H1 (cell line): ENCODE measurements at regions not wholly inside any gene's neighbourhood (a gene's known extent, or its start where the extent isn't known, plus 50 kb on each side); places are given as distances from the start of the nearest gene placed in this dataset.
A peak's percentile ranks its signal among the peaks of the same experiment; 100 is the strongest.

Source experiments
- CTCF ChIA-PET: fragments of 300-600 bp; sonication (Branson Sonifier 250); formaldehyde crosslinking; loops from one replicate; lab custom pipeline; 2021; ENCODE audit not compliant: partially characterized antibody; lab: Charles Lee
- POLR2A ChIA-PET: fragments of 300-600 bp; sonication (Branson Sonifier 250); formaldehyde crosslinking; loops from one replicate; lab custom pipeline; 2021; ENCODE audit warnings: inconsistent platforms; ENCODE audit not compliant: partially characterized antibody; lab: Charles Lee
- DNase-seq, 2 experiments: peaks; one replicate each; pipeline versions ENCODE4 v3.0.0 to v3.0.0-alpha.2; 2010 to 2022; ENCODE audit warnings: low spot score in 2 of 2, low read depth in 1 of 2, mixed read lengths in 1 of 2
- FAIRE-seq: peaks from 2 replicates; lab custom pipeline; 2011; peaks lifted over from hg19 to GRCh38; lab: Jason Lieb, UNC
- H2AFZ ChIP-seq: 2 replicates; pipeline ENCODE4 v1.8.1; 2012; ENCODE audit warnings: low read length, inconsistent platforms
- H2AK5ac ChIP-seq: 2 replicates; pipeline ENCODE4 v1.6.1; 2013; ENCODE audit warnings: low read depth, low read length
- H2BK120ac ChIP-seq: replicated peaks from 2 replicates; pipeline ENCODE3; 2013; ENCODE audit warnings: low read depth, low read length, inconsistent platforms
- H2BK12ac ChIP-seq: 2 replicates; pipeline ENCODE4 v1.6.1; 2013; ENCODE audit warnings: low read depth, low read length
- H2BK15ac ChIP-seq: 2 replicates; pipeline ENCODE4 v1.6.1; 2013; ENCODE audit warnings: low read length
- H2BK20ac ChIP-seq: 2 replicates; pipeline ENCODE4 v1.6.1; 2013; ENCODE audit warnings: low read length
- H2BK5ac ChIP-seq: 2 replicates; pipeline ENCODE4 v1.6.1; 2013; ENCODE audit warnings: low read depth, low read length
- H3K14ac ChIP-seq: 2 replicates; pipeline ENCODE4 v1.6.1; 2013; ENCODE audit warnings: inconsistent platforms; ENCODE audit not compliant: insufficient read length
- H3K18ac ChIP-seq: 2 replicates; pipeline ENCODE4 v1.6.1; 2013; ENCODE audit warnings: low read length; ENCODE audit errors: extremely low read depth
- H3K23ac ChIP-seq: 2 replicates; pipeline ENCODE4 v1.6.1; 2013; ENCODE audit warnings: inconsistent platforms; ENCODE audit not compliant: insufficient read length
- H3K23me2 ChIP-seq: 2 replicates; pipeline ENCODE4 v1.6.1; 2013; ENCODE audit warnings: low read depth, low read length
- H3K27ac ChIP-seq: 2 replicates; pipeline ENCODE4 v1.6.1; 2011; ENCODE audit warnings: low read depth, low read length, inconsistent platforms
- H3K27me3 ChIP-seq, 4 experiments: replicated peaks in 1 of 4; 1 replicate in 1 of 4; 2 replicates in 3 of 4; pipeline versions ENCODE4 v1.6.1 to v1.8.1; 2011 to 2013; ENCODE audit warnings: low read length in 3 of 4, mild to moderate bottlenecking in 3 of 4, inconsistent platforms in 2 of 4, mixed read lengths in 2 of 4, moderate library complexity in 1 of 4; ENCODE audit not compliant: control insufficient read depth in 3 of 4, insufficient read depth in 3 of 4; ENCODE audit errors: extremely low read depth in 1 of 4
- H3K36me3 ChIP-seq, 4 experiments: 2 replicates each; pipeline versions ENCODE4 v1.6.1 to v1.8.1; 2011 to 2013; ENCODE audit warnings: mild to moderate bottlenecking in 4 of 4, low read length in 3 of 4, moderate library complexity in 2 of 4, control low read depth in 1 of 4, inconsistent platforms in 1 of 4; ENCODE audit not compliant: insufficient read depth in 4 of 4, control insufficient read depth in 2 of 4
- H3K4ac ChIP-seq: replicated peaks from 2 replicates; pipeline ENCODE3; 2013; ENCODE audit warnings: low read length, low read depth, mixed read lengths, inconsistent platforms; ENCODE audit not compliant: insufficient read length
- H3K4me1 ChIP-seq, 4 experiments: replicated peaks in 1 of 4; 1 replicate in 1 of 4; 2 replicates in 3 of 4; pipeline versions ENCODE4 v1.6.1 to v1.8.1; 2011 to 2013; ENCODE audit warnings: low read length in 3 of 4, inconsistent platforms in 2 of 4, mixed read lengths in 1 of 4; ENCODE audit not compliant: insufficient read depth in 4 of 4, control insufficient read depth in 3 of 4
- H3K4me2 ChIP-seq, 2 experiments: 2 replicates each; pipeline versions ENCODE4 v1.6.1 to v1.8.1; 2011 to 2013; ENCODE audit warnings: low read depth in 2 of 2, low read length in 2 of 2, control low read depth in 1 of 2, inconsistent platforms in 1 of 2, mild to moderate bottlenecking in 1 of 2; ENCODE audit not compliant: insufficient read depth in 1 of 2
- H3K4me3 ChIP-seq, 4 experiments: fragments of 200-600, 300-600 bp in 1 of 4; sonication (generic), shearing (Covaris generic), sonication (Bioruptor Twin) in 1 of 4; 2 replicates each; pipeline versions ENCODE4 v1.5.1 to v1.8.1; 2011 to 2016; ENCODE audit warnings: low read length in 4 of 4, low read depth in 3 of 4, control low read depth in 2 of 4, inconsistent platforms in 2 of 4, mild to moderate bottlenecking in 2 of 4, mixed read lengths in 1 of 4, moderate library complexity in 1 of 4; ENCODE audit not compliant: insufficient read depth in 2 of 4; ENCODE audit errors: extremely low read depth in 1 of 4
- H3K56ac ChIP-seq: replicated peaks from 2 replicates; pipeline ENCODE3; 2013; ENCODE audit warnings: low read depth, mild to moderate bottlenecking, mixed read lengths, low read length, inconsistent platforms; ENCODE audit not compliant: insufficient read length
- H3K79me1 ChIP-seq: 2 replicates; pipeline ENCODE4 v1.6.1; 2013; ENCODE audit warnings: low read depth, low read length, control low read depth
- H3K79me2 ChIP-seq, 2 experiments: 2 replicates each; pipeline versions ENCODE4 v1.6.1 to v1.8.1; 2012 to 2013; ENCODE audit warnings: low read length in 2 of 2, mild to moderate bottlenecking in 2 of 2, inconsistent platforms in 1 of 2; ENCODE audit not compliant: insufficient read depth in 2 of 2, control insufficient read depth in 1 of 2
- H3K9ac ChIP-seq, 4 experiments: replicated peaks in 1 of 4; 1 replicate in 1 of 4; 2 replicates in 3 of 4; pipeline versions ENCODE4 v1.6.1 to v1.8.1; 2011 to 2013; ENCODE audit warnings: low read depth in 3 of 4, low read length in 3 of 4, control low read depth in 2 of 4, mild to moderate bottlenecking in 2 of 4, moderate library complexity in 2 of 4, inconsistent platforms in 1 of 4; ENCODE audit errors: extremely low read depth in 1 of 4
- H3K9me3 ChIP-seq, 2 experiments: 2 replicates each; pipeline versions ENCODE4 v1.6.1 to v1.8.1; 2012 to 2013; ENCODE audit warnings: mild to moderate bottlenecking in 2 of 2, moderate library complexity in 2 of 2, control low read depth in 1 of 2, inconsistent platforms in 1 of 2, low read depth in 1 of 2, low read length in 1 of 2, mixed read lengths in 1 of 2; ENCODE audit not compliant: insufficient read depth in 2 of 2
- H4K20me1 ChIP-seq, 2 experiments: replicated peaks in 1 of 2; 2 replicates each; pipeline versions ENCODE3 to v1.8.1; 2011 to 2013; ENCODE audit warnings: inconsistent platforms in 2 of 2, low read length in 2 of 2, mild to moderate bottlenecking in 1 of 2; ENCODE audit not compliant: insufficient read depth in 2 of 2, control insufficient read depth in 1 of 2
- H4K5ac ChIP-seq: 2 replicates; pipeline ENCODE4 v1.6.1; 2013; ENCODE audit warnings: low read length, low read depth, mixed read lengths, inconsistent platforms; ENCODE audit not compliant: insufficient read length
- H4K8ac ChIP-seq: 2 replicates; pipeline ENCODE4 v1.8.0; 2013; ENCODE audit warnings: mild to moderate bottlenecking, moderate library complexity, low read length, inconsistent platforms; ENCODE audit not compliant: insufficient read depth; ENCODE audit errors: extremely low read depth
- H4K91ac ChIP-seq: replicated peaks from 2 replicates; pipeline ENCODE3; 2013; ENCODE audit warnings: low read length, mixed read lengths, inconsistent platforms; ENCODE audit not compliant: insufficient read length
- GABPA ChIP-seq: IDR thresholded peaks from 2 replicates; pipeline ENCODE4 v1.6.1; 2011; ENCODE audit warnings: mild to moderate bottlenecking, low read length, moderate library complexity, borderline replicate concordance; ENCODE audit not compliant: insufficient read depth
- PHF8 ChIP-seq: fragments of 200-600 bp; sonication (generic); conservative IDR thresholded peaks from 2 replicates; pipeline ENCODE4 v1.7.1; 2012; ENCODE audit warnings: low read depth, mild to moderate bottlenecking, inconsistent platforms, low read length, moderate library complexity
- RAD21 ChIP-seq, 2 experiments: IDR thresholded peaks in 1 of 2; conservative IDR thresholded peaks in 1 of 2; 2 replicates each; pipeline ENCODE4 v1.6.1; 2011; ENCODE audit warnings: low read depth in 2 of 2, low read length in 2 of 2, improper control_type of control experiment in 1 of 2, inconsistent platforms in 1 of 2, mild to moderate bottlenecking in 1 of 2, moderate library complexity in 1 of 2
- YY1 ChIP-seq: IDR thresholded peaks from 2 replicates; pipeline ENCODE4 v1.6.1; 2011; ENCODE audit warnings: low read depth, mild to moderate bottlenecking, low read length
- WGBS, 2 experiments: shearing (Covaris generic) in 1 of 2; methylation state at CpG; one replicate each; pipeline versions ENCODE4 v1.1.6 to v1.1.7; 2013 to 2015; ENCODE audit warnings: low lambda C conversion rate in 2 of 2, mixed read lengths in 2 of 2, inconsistent platforms in 1 of 2, low coverage in 1 of 2, missing lambda C conversion rate in 1 of 2; ENCODE audit not compliant: insufficient replicate concordance in 2 of 2, insufficient coverage in 1 of 2, insufficient read length in 1 of 2; ENCODE audit errors: extremely low coverage in 1 of 2, missing lambda C conversion rate in 1 of 2; 5-methylcytosine and 5-hydroxymethylcytosine counted together

GRCh38 chr15:101561584-101561906, 72.0 kb upstream of the PCSK6 start:
- H4K8ac ChIP-seq, result no peak overlapping the region
- no peak overlapping the region for H2AFZ ChIP-seq
- no peak overlapping the region for H3K23ac ChIP-seq
- H2AK5ac ChIP-seq, result no peak overlapping the region
- H3K79me2 ChIP-seq, result no peaks in the 10 kb centered on the region
- H2BK5ac ChIP-seq, result no peak overlapping the region
- no peak overlapping the region for H3K4me2 ChIP-seq
- peaks cover 0 to 3% (median 0%) of the 10 kb centered on the region in 4 experiments; a peak in 1 of 7 replicates for H3K27me3 ChIP-seq
- no peak overlapping the region for H2BK120ac ChIP-seq
- H3K18ac ChIP-seq, result no peak overlapping the region
- H3K36me3 ChIP-seq, result no peaks in the 10 kb centered on the region
- TF ChIP-seq YY1, result no peak
- no peak for TF ChIP-seq PHF8
- TF ChIP-seq RAD21 (IDR thresholded peaks at IDR 0.05 in 1 of 2, conservative IDR thresholded peaks at IDR 0.05 in 1 of 2; ENCODE audit: low read depth in 2 of 2, low read length in 2 of 2), result no peak
- no peak for TF ChIP-seq GABPA
- TF ChIP-seq, all 59 proteins: peak for 0
- Histone ChIP-seq H4K91ac (no peak overlapping the region), H3K27ac (no peak overlapping the region), H3K79me1 (no peaks in the 10 kb centered on the region), H3K4ac (no peak overlapping the region), H3K9ac (no peak overlapping the region), H3K23me2 (no peaks in the 10 kb centered on the region), H2BK12ac (no peak overlapping the region), H3K14ac (no peak overlapping the region), H3K9me3 (no peaks in the 10 kb centered on the region), H4K5ac (no peak overlapping the region), H3K4me1 (no peaks in the 10 kb centered on the region), H4K20me1 (no peaks in the 10 kb centered on the region), H2BK15ac (no peak overlapping the region), H3K56ac (no peak overlapping the region), H3K4me3 (no peak overlapping the region), H2BK20ac (no peak overlapping the region)
- ChIA-PET CTCF (interaction anchor here (0.8 kb wide), 1 partner anchor 27 kb away, joined by 3 read pairs; no protein-coding TSS in a partner anchor), POLR2A (no interaction called here)
- DNase-seq (peak in 1 of 2 experiments; percentile 17), FAIRE-seq (no peak)
- WGBS, 2 experiments, result 87% methylated on average over 15 of the region's 15 CpGs; no CpG with 5 or more reads in 1 of the 2 experiments
